Adrenal gland (tissue), 9 donors: ENCODE measurements at regions not wholly inside any gene's neighbourhood (a gene's known extent, or its start where the extent isn't known, plus 50 kb on each side); places are given as distances from the start of the nearest gene placed in this dataset.

Source experiments
- DNase-seq, 7 donors: peaks; one replicate each; pipeline ENCODE4 v3.0.0-alpha.2; 2019 to 2020
- H3K27ac ChIP-seq, 5 donors: fragments of 200-600 bp; sonication (generic) in 4 of 5; 1 replicate in 3 of 5; 2 replicates in 2 of 5; pipeline versions ENCODE4 v1.5.1 to v1.8.0; 2016 to 2020; ENCODE audit warnings: mild to moderate bottlenecking in 1 of 5
- H3K27me3 ChIP-seq: fragments of 200-600 bp; 2 replicates; pipeline ENCODE4 v1.8.0; 2021
- H3K36me3 ChIP-seq, 2 donors: fragments of 200-600 bp; replicated peaks in 1 of 2; 1 replicate in 1 of 2; 2 replicates in 1 of 2; pipeline versions ENCODE4 v1.5.1 to v1.8.0; 2018 to 2022
- H3K4me1 ChIP-seq, 2 donors: fragments of 200-600 bp; replicated peaks in 1 of 2; 1 replicate in 1 of 2; 2 replicates in 1 of 2; pipeline versions ENCODE4 v1.5.1 to v1.8.0; 2018 to 2021
- H3K4me3 ChIP-seq, 4 donors: fragments of 200-600 bp; sonication (generic) in 3 of 4; one replicate each; pipeline ENCODE4 v1.5.1; 2016 to 2018
- H3K9me3 ChIP-seq, 3 donors: fragments of 200-600 bp; sonication (generic) in 1 of 3; replicated peaks in 1 of 3; 1 replicate in 2 of 3; 2 replicates in 1 of 3; pipeline versions ENCODE4 v1.5.1 to v1.8.0; 2016 to 2021
- POLR2A ChIP-seq, 2 donors: fragments of 450-650 bp; IDR thresholded peaks; one replicate each; pipeline ENCODE4 v1.6.1; 2017; ENCODE audit warnings: antibody characterized with exemption in 2 of 2, mild to moderate bottlenecking in 2 of 2, moderate library complexity in 1 of 2
- WGBS, 4 donors: extraction: QIAGEN DNeasy Blood & Tissue Kit in 2 of 4; methylation state at CpG; one replicate each; pipeline versions ENCODE4 v1.1.5 to v1.1.7; 2013 to 2017; 5-methylcytosine and 5-hydroxymethylcytosine counted together
- intact Hi-C, 2 donors: fragments of 100-400 bp; cut with DNase I; formaldehyde crosslinking; loops; one replicate each; pipeline versions ENCODE4 v1.14.1 to v1.15.0; 2022 to 2023
- TF ChIP-seq, protein P1 (sequence below), 6 experiments: fragments of 450-650 bp in 4 of 6; fragments of 200-600 bp in 2 of 6; sonication (generic) in 1 of 6; IDR thresholded peaks; 1 replicate in 5 of 6; 2 replicates in 1 of 6; pipeline versions ENCODE4 v1.5.1 to v1.8.0; 2016 to 2021; ENCODE audit warnings: antibody characterized with exemption in 6 of 6, mild to moderate bottlenecking in 2 of 6, moderate library complexity in 1 of 6
- donor health status: healthy with polysubstance abuse.
- donor health status: Bipolar disorder and iron deficiency.
- donor health status: DM: yes; HTN: yes; CAD: no.
- donor health status: DM: no; HTN: no; CAD: no.
- donor health status: DM: no; HTN: no; CAD: no.

DNA sequence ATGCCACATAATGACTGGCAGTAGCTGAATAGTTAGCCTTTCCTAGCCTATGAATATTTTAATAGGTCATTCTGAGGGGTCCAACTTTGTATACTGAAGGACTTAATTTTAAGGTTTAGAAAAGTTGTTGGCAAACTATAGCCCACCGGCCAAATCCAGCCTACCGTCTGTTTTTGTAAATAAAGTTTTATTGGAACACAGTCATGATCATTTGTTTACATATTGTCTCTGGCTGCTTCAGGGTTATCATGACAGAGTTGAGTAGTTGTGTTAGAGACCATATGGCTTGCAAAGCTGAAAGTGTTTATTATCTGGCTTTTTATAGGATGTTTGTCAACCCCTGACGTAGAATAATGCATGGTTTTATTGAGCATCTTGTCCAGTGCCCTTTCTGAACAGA is 73.4 kb downstream of the NTMT2 start:
- Histone ChIP-seq H3K4me1 (no peaks in the 10 kb centered on the region), H3K27ac (no peak overlapping the region), H3K4me3 (no peak overlapping the region), H3K9me3 (no peaks in the 10 kb centered on the region), H3K27me3 (no peaks in the 10 kb centered on the region), H3K36me3 (no peaks in the 10 kb centered on the region)
- no peak for DNase-seq
- WGBS, 4 donors = 60 to 64% (median 62%) methylated on average over 3 of the region's 3 CpGs
- intact Hi-C loops = no loop called here
- TF ChIP-seq, protein P1, sequence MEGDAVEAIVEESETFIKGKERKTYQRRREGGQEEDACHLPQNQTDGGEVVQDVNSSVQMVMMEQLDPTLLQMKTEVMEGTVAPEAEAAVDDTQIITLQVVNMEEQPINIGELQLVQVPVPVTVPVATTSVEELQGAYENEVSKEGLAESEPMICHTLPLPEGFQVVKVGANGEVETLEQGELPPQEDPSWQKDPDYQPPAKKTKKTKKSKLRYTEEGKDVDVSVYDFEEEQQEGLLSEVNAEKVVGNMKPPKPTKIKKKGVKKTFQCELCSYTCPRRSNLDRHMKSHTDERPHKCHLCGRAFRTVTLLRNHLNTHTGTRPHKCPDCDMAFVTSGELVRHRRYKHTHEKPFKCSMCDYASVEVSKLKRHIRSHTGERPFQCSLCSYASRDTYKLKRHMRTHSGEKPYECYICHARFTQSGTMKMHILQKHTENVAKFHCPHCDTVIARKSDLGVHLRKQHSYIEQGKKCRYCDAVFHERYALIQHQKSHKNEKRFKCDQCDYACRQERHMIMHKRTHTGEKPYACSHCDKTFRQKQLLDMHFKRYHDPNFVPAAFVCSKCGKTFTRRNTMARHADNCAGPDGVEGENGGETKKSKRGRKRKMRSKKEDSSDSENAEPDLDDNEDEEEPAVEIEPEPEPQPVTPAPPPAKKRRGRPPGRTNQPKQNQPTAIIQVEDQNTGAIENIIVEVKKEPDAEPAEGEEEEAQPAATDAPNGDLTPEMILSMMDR (IDR thresholded peaks at IDR 0.05) = no peak

DNA sequence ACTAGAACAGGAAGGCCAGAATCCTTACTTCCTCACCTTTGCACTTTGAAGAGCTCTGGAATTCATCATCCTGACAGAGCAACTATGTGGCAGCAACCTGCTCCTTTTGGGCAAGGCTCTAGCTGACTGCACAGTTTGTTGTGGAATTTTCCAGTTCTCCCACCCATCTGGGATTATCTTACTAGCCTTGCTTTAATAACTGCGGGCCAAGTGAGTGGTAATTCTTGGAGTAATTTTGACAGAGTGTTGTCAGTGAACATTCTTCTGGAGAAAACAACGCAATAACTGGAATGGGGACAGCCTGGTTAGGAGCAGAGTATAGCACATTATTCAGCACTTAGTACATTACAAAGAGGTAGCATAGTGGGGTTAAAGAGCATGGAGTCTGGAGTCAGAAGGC is 75.3 kb downstream of the NTMT2 start:
- 77 to 82% (median 81%) methylated on average over 2 of the region's 2 CpGs for WGBS, 4 donors
- H3K4me1 ChIP-seq = peaks cover 0 to 12% of the 10 kb centered on the region in 2 donors
- TF ChIP-seq, protein P1 (IDR thresholded peaks at IDR 0.05) = no peak
- no peak for TF ChIP-seq POLR2A (IDR thresholded peaks at IDR 0.05)
- peak in 1 of 7 donors; percentile 21 for DNase-seq
- H3K27me3 ChIP-seq = no peaks in the 10 kb centered on the region
- peak overlapping the region in 1 of 5 donors; percentile 26 for H3K27ac ChIP-seq
- H3K9me3 ChIP-seq = no peaks in the 10 kb centered on the region
- H3K4me3 ChIP-seq = no peak overlapping the region
- intact Hi-C loops = no loop called here
- no peaks in the 10 kb centered on the region for H3K36me3 ChIP-seq

DNA sequence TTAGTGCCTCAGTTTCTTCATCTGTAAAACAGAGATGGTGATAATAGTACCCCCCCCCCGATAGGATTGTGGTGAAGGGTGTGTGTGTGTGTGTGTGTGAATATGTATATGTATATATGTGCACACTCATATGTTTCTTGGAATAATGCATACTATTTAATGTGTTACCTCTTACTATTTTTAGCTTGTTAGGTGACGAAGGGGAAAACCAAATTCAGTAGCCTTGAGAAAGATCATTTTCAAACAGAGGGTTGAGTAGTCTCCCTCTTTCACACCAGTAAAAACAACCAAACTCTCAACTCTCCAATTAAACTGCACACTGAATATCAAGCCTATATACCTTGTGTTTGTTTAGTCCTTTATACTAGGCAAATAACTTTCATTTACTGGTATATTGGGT is 75.7 kb downstream of the NTMT2 start:
- intact Hi-C loops = no loop called here
- TF ChIP-seq, protein P1 (IDR thresholded peaks at IDR 0.05) = no peak
- TF ChIP-seq POLR2A (IDR thresholded peaks at IDR 0.05) = no peak
- peaks cover 0 to 14% of the 10 kb centered on the region in 2 donors for H3K4me1 ChIP-seq

DNA sequence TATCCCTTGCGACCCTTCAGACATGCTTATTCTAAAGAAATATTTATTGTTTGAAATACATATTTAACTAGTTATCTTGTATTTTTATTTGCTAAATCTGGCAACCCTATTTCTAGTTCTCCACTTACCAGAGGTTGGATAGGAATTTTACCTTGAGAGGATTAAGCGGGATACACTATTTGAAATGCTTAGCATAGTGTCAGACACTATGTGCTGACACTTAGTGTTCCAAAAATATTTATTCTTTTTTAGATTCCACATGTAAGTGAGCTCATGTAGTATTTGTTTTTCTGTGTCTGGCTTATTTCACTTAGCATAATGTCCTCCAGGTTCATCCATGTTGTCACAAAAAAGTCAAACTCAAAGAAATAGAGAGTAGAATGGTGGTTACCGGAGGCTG is 78.7 kb downstream of the NTMT2 start:
- Histone ChIP-seq H3K27me3 (no peaks in the 10 kb centered on the region), H3K4me1 (peaks cover 0 to 14% of the 10 kb centered on the region in 2 donors), H3K4me3 (no peak overlapping the region), H3K36me3 (no peaks in the 10 kb centered on the region), H3K9me3 (no peaks in the 10 kb centered on the region), H3K27ac (no peak overlapping the region)
- TF ChIP-seq, protein P1 (IDR thresholded peaks at IDR 0.05) = no peak
- no peak for TF ChIP-seq POLR2A (IDR thresholded peaks at IDR 0.05)
- 65 to 79% (median 74%) methylated on average over 3 of the region's 3 CpGs for WGBS, 4 donors
- intact Hi-C loops = no loop called here
- DNase-seq = no peak

More for the DNA sequence above, 75.7 kb downstream of the NTMT2 start:
- H3K4me3 ChIP-seq = no peak overlapping the region
- peak overlapping the region in 1 of 5 donors; percentile 26 for H3K27ac ChIP-seq
- no peaks in the 10 kb centered on the region for H3K27me3 ChIP-seq
- WGBS, 4 donors = 79 to 87% (median 81%) methylated on average over 2 of the region's 2 CpGs
- no peaks in the 10 kb centered on the region for H3K36me3 ChIP-seq
- no peak for DNase-seq
- H3K9me3 ChIP-seq = no peaks in the 10 kb centered on the region
